SK-N-SH (cell line): ENCODE measurements at regions not wholly inside any gene's neighbourhood (a gene's known extent, or its start where the extent isn't known, plus 50 kb on each side); places are given as distances from the start of the nearest gene placed in this dataset.

Experiments
- CTCF ChIA-PET: fragments of 300-600, 350-600 bp; formaldehyde crosslinking; extraction: SDS; loops from one replicate; lab custom pipeline; 2021; lab: Yijun Ruan, JAX
- POLR2A ChIA-PET: fragments of 350-600 bp; sonication (Branson Sonifier 250); formaldehyde crosslinking; extraction: SDS; loops from one replicate; lab custom pipeline; 2020; ENCODE audit warnings: antibody characterized with exemption, inconsistent platforms; lab: Yijun Ruan, JAX
- DNase-seq: peaks from one replicate; pipeline ENCODE4 v3.0.0; 2012
- H2AFZ ChIP-seq: fragments of 200-600 bp; sonication (generic); 2 replicates; pipeline ENCODE4 v1.8.1; 2016; ENCODE audit warnings: antibody characterized with exemption, mild to moderate bottlenecking, low read depth
- H3F3A ChIP-seq: fragments of 200-600 bp; sonication (generic); replicated peaks from 2 replicates; pipeline ENCODE3; 2016; ENCODE audit warnings: antibody characterized with exemption, mild to moderate bottlenecking; ENCODE audit not compliant: insufficient read depth
- H3K27ac ChIP-seq, 2 experiments: fragments of 200-500 bp in 1 of 2; fragments of 200-600 bp in 1 of 2; sonication (Bioruptor generic) in 1 of 2; sonication (generic), shearing (Covaris generic) in 1 of 2; 2 replicates each; pipeline versions ENCODE4 v1.5.1 to v1.6.1; 2014 to 2016; ENCODE audit warnings: low read depth in 2 of 2, inconsistent platforms in 1 of 2, low read length in 1 of 2, mild to moderate bottlenecking in 1 of 2, mixed read lengths in 1 of 2
- H3K27me3 ChIP-seq: fragments of 200-600 bp; sonication (generic), shearing (Covaris generic); 2 replicates; pipeline ENCODE4 v1.6.1; 2016; ENCODE audit warnings: mixed run types; ENCODE audit not compliant: insufficient read depth
- H3K36me3 ChIP-seq, 2 experiments: fragments of 200-500 bp in 1 of 2; fragments of 200-600 bp in 1 of 2; sonication (Bioruptor generic) in 1 of 2; sonication (generic) in 1 of 2; replicated peaks in 1 of 2; 2 replicates each; pipeline versions ENCODE3 to v1.5.1; 2014 to 2016; ENCODE audit warnings: low read length in 1 of 2, mild to moderate bottlenecking in 1 of 2; ENCODE audit not compliant: insufficient read depth in 2 of 2, control insufficient read depth in 1 of 2
- H3K4me1 ChIP-seq, 2 experiments: fragments of 200-500 bp in 1 of 2; fragments of 200-600 bp in 1 of 2; sonication (Bioruptor generic) in 1 of 2; sonication (generic), shearing (Covaris generic) in 1 of 2; 2 replicates each; pipeline versions ENCODE4 v1.5.1 to v1.6.1; 2014 to 2016; ENCODE audit warnings: low read depth in 1 of 2, low read length in 1 of 2, mixed run types in 1 of 2; ENCODE audit not compliant: insufficient read depth in 2 of 2, control insufficient read depth in 1 of 2
- H3K4me2 ChIP-seq: fragments of 200-600 bp; sonication (generic), shearing (Covaris generic); 2 replicates; pipeline ENCODE4 v1.6.1; 2017; ENCODE audit warnings: mixed run types
- H3K4me3 ChIP-seq, 2 experiments: fragments of 200-500 bp in 1 of 2; fragments of 200-600 bp in 1 of 2; sonication (Bioruptor generic) in 1 of 2; sonication (generic), shearing (Covaris generic) in 1 of 2; 2 replicates each; pipeline versions ENCODE4 v1.5.1 to v1.8.1; 2014 to 2016; ENCODE audit warnings: low read depth in 2 of 2, inconsistent platforms in 1 of 2, low read length in 1 of 2, mild to moderate bottlenecking in 1 of 2, mixed read lengths in 1 of 2, moderate library complexity in 1 of 2
- H3K79me2 ChIP-seq: fragments of 200-600 bp; sonication (generic); 2 replicates; pipeline ENCODE4 v1.8.1; 2017; ENCODE audit warnings: mild to moderate bottlenecking; ENCODE audit not compliant: insufficient read depth
- H3K9ac ChIP-seq: fragments of 200-600 bp; sonication (generic); 2 replicates; pipeline ENCODE4 v1.6.1; 2017; ENCODE audit warnings: mixed run types
- H3K9me2 ChIP-seq: fragments of 200-600 bp; sonication (generic); 2 replicates; pipeline ENCODE4 v1.6.1; 2017; ENCODE audit warnings: mixed run types
- H3K9me3 ChIP-seq: fragments of 200-600 bp; sonication (generic); 2 replicates; pipeline ENCODE4 v1.6.1; 2017; ENCODE audit warnings: mixed run types, mild to moderate bottlenecking, moderate library complexity
- H4K20me1 ChIP-seq: fragments of 200-600 bp; sonication (generic); 2 replicates; pipeline ENCODE4 v1.6.1; 2017; ENCODE audit warnings: mild to moderate bottlenecking, mixed run types; ENCODE audit not compliant: insufficient read depth
- EP300 ChIP-seq, 2 experiments: IDR thresholded peaks; 2 replicates each; pipeline versions ENCODE4 v1.4.0 to v1.6.1; 2012; ENCODE audit warnings: borderline replicate concordance in 1 of 2, low read depth in 1 of 2, low read length in 1 of 2
- FOSL2 ChIP-seq: IDR thresholded peaks from 2 replicates; pipeline ENCODE4 v1.4.0; 2012; ENCODE audit warnings: low read depth, mild to moderate bottlenecking, moderate library complexity, borderline replicate concordance
- FOXJ3 ChIP-seq: sonication (generic); formaldehyde crosslinking; IDR thresholded peaks from 2 replicates; pipeline ENCODE4 v1.5.1; 2020; ENCODE audit warnings: mild to moderate bottlenecking, missing genetic modification reagents
- MXI1 ChIP-seq: IDR thresholded peaks from 2 replicates; pipeline ENCODE4 v1.6.1; 2012; ENCODE audit warnings: mild to moderate bottlenecking, low read depth, low read length, improper control_type of control experiment
- NFIC ChIP-seq: IDR thresholded peaks from 2 replicates; pipeline ENCODE4 v1.4.0; 2012; ENCODE audit warnings: borderline replicate concordance
- PBX3 ChIP-seq: IDR thresholded peaks from 2 replicates; pipeline ENCODE4; 2012
- POLR2AphosphoS5 ChIP-seq: IDR thresholded peaks from 2 replicates; pipeline ENCODE4 v1.6.1; 2012; ENCODE audit warnings: low read depth, low read length
- RAD21 ChIP-seq: IDR thresholded peaks from 2 replicates; pipeline ENCODE4 v1.6.1; 2012; ENCODE audit warnings: mild to moderate bottlenecking, low read length
- TCF12 ChIP-seq: IDR thresholded peaks from 2 replicates; pipeline ENCODE4 v1.4.0; 2012
- TEAD4 ChIP-seq: IDR thresholded peaks from 2 replicates; pipeline ENCODE4 v1.4.0; 2012; ENCODE audit warnings: mild to moderate bottlenecking, borderline replicate concordance; ENCODE audit not compliant: insufficient read depth
- WGBS: methylation state at CpG from one replicate; pipeline ENCODE4 v1.1.6; 2017; ENCODE audit warnings: low lambda C conversion rate; 5-methylcytosine and 5-hydroxymethylcytosine counted together
- TF ChIP-seq, protein P1 (sequence below): fragments of 150-350 bp; IDR thresholded peaks from 2 replicates; pipeline ENCODE4 v1.6.1; 2016; ENCODE audit warnings: mild to moderate bottlenecking, low read depth, low read length

DNA sequence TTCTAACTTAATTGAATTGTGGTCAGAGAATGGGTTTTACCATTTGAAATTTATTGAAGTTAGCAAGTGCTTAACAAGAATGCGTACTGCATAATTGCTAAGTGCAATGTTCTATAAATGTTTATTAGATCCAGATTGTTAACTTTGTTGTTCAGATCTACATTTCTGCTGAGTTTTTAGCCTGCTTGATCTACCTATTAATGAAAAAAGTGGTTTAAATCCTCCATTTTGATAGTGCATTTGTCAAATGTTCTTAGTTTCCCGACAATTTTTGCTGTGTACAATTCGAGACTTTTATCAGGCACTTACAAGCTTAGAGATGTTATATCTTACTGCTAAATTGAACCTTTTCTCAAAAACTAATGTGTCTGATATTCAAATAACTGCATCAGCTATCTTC is 156.4 kb upstream of the ADCY1 start (continued):
- TF ChIP-seq, protein P1, sequence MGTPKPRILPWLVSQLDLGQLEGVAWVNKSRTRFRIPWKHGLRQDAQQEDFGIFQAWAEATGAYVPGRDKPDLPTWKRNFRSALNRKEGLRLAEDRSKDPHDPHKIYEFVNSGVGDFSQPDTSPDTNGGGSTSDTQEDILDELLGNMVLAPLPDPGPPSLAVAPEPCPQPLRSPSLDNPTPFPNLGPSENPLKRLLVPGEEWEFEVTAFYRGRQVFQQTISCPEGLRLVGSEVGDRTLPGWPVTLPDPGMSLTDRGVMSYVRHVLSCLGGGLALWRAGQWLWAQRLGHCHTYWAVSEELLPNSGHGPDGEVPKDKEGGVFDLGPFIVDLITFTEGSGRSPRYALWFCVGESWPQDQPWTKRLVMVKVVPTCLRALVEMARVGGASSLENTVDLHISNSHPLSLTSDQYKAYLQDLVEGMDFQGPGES = no peak
- TF ChIP-seq RAD21 = no peak
- TF ChIP-seq FOXJ3 = no peak
- no peak for TF ChIP-seq MXI1
- no peak for TF ChIP-seq FOSL2
- no peak for TF ChIP-seq TEAD4
- TF ChIP-seq, all 33 proteins: peak for 0

DNA sequence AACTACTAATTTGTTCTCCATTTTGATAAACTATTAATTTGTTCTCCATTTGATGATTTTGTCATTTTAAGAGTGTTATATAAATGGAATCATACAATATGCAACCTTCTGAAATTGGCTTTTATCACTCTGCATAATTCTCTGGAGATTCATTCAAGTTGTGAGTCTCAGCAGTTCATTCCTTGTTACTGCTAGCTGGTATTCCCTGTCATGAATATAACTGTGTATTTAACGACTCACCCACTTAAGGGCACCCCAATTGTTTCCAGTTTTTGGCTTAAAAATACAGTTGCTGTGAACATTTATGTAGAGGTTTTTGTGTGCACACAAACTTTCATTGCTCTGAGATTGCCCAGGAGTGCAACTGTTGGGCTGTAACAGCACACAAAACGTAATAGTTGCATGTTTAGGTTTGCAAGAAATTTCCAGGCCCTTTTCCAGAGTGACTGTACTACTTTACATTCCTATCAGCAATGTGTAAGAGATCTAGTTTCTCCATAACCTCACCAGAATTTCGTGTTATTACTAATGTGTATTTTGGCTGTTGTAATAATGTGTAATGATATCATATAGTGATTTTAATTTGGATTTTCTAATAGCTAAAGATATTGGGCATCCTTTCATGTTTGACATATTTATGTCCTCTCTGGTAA is 153.2 kb upstream of the ADCY1 start:
- H2AFZ ChIP-seq = no peak overlapping the region
- ChIA-PET CTCF (interaction anchor here (1.4 kb wide), 1 partner anchor 161 kb away, joined by 6 read pairs; no protein-coding TSS in a partner anchor), POLR2A (no interaction called here)
- H3K9me2 ChIP-seq = no peaks in the 10 kb centered on the region
- H3K4me3 ChIP-seq = no peak overlapping the region
- TF ChIP-seq POLR2AphosphoS5 (no peak), EP300 (IDR thresholded peaks at IDR 0.05; ENCODE audit: borderline replicate concordance in 1 of 2, low read depth in 1 of 2, low read length in 1 of 2) (0 out of 4 replicates have a peak, but pooled peaks of 1 of the 2 experiments have one; percentile 6)
- DNase-seq = no peak
- H3K4me2 ChIP-seq = no peak overlapping the region
- no peaks in the 10 kb centered on the region for H3K79me2 ChIP-seq
- 18% methylated on average over 3 of the region's 3 CpGs for WGBS
- H3K27ac ChIP-seq = peak overlapping the region in 1 of 2 experiments; percentile 88; a peak in 2 of 4 replicates
- H3F3A ChIP-seq = no peaks in the 10 kb centered on the region
- no peaks in the 10 kb centered on the region for H3K27me3 ChIP-seq
- no peaks in the 10 kb centered on the region; the same call in 1 of the 2 replicates for H3K9me3 ChIP-seq
- peaks cover 0 to 19% of the 10 kb centered on the region in 2 experiments; a peak in 1 of 4 replicates for H3K4me1 ChIP-seq
- H3K9ac ChIP-seq = no peak overlapping the region
- no peaks in the 10 kb centered on the region for H4K20me1 ChIP-seq
- H3K36me3 ChIP-seq = no peaks in the 10 kb centered on the region

- no peak overlapping the region for H3K4me2 ChIP-seq
- H3K27me3 ChIP-seq = no peaks in the 10 kb centered on the region
- no peaks in the 10 kb centered on the region for H3K9me2 ChIP-seq
- H4K20me1 ChIP-seq = no peaks in the 10 kb centered on the region
- H3K9me3 ChIP-seq = no peaks in the 10 kb centered on the region
- 45% methylated on average over 1 of the region's 1 CpG for WGBS
- TF ChIP-seq EP300 (IDR thresholded peaks at IDR 0.05; ENCODE audit: borderline replicate concordance in 1 of 2, low read depth in 1 of 2, low read length in 1 of 2) (peak in 1 of 2 experiments; percentile 72; a peak in 2 of 4 replicates), PBX3 (no peak), TCF12 (0 out of 2 replicates have a peak, but pooled peaks have one; percentile 6), RAD21 (peak; percentile 8; the same call in 1 of the 2 replicates), MXI1 (peak; percentile 40; the same call in 1 of the 2 replicates), NFIC (no peak)
- TF ChIP-seq, all 33 proteins: peak for 4
- no peak overlapping the region for H3K9ac ChIP-seq
- CTCF ChIA-PET = interaction anchor here (1.4 to 1.7 kb wide), 4 partner anchors 13 to 161 kb away, joined by 3 to 6 read pairs (median 4); partner anchors contain the start of gene ADCY1
- DNase-seq = no peak
- POLR2A ChIA-PET = no interaction called here
- peaks cover 0 to 19% of the 10 kb centered on the region in 2 experiments; a peak in 1 of 4 replicates for H3K4me1 ChIP-seq
- H3K4me3 ChIP-seq = no peak overlapping the region
- H3K79me2 ChIP-seq = no peaks in the 10 kb centered on the region
- no peaks in the 10 kb centered on the region for H3F3A ChIP-seq
- no peaks in the 10 kb centered on the region for H3K36me3 ChIP-seq
- H2AFZ ChIP-seq = no peak overlapping the region
- peak overlapping the region in 1 of 2 experiments; percentile 88; a peak in 2 of 4 replicates for H3K27ac ChIP-seq
These were observed 152.4 kb upstream of the ADCY1 start for GRCh38 chr7:45421806-45422205.
